WTC11 (cell line): ENCODE measurements at regions not wholly inside any gene's neighbourhood (a gene's known extent, or its start where the extent isn't known, plus 50 kb on each side); places are given as distances from the start of the nearest gene placed in this dataset.

ENCODE experiments used
- ATAC-seq: fragments of 200-7000 bp; cut with Tn5 transposase; 2 replicates; pipeline ENCODE4 v1.10.0; 2021; ENCODE audit warnings: mild to moderate bottlenecking, moderate library complexity
- CTCF ChIA-PET: fragments of 300-600 bp; sonication (Branson Sonifier 250); formaldehyde crosslinking; loops from one replicate; lab custom pipeline; 2021; ENCODE audit warnings: antibody characterized with exemption; lab: Charles Lee
- POLR2A ChIA-PET: fragments of 350-600 bp; sonication (Branson Sonifier 250); formaldehyde crosslinking; loops from one replicate; lab custom pipeline; 2021; ENCODE audit warnings: antibody characterized with exemption; lab: Charles Lee
- DNase-seq: peaks from one replicate; pipeline ENCODE4 v3.0.0; 2021; ENCODE audit warnings: low spot score
- H3K27ac Mint-ChIP-seq: 2 replicates; pipeline ENCODE4 v1.8.0; 2021; ENCODE audit warnings: mixed read lengths
- H3K27me3 Mint-ChIP-seq: 2 replicates; pipeline ENCODE4 v1.8.0; 2021; ENCODE audit warnings: low read depth, mild to moderate bottlenecking, moderate library complexity, mixed read lengths
- H3K36me3 Mint-ChIP-seq: 2 replicates; pipeline ENCODE4 v1.8.0; 2021; ENCODE audit warnings: mixed read lengths
- H3K4me1 Mint-ChIP-seq: 2 replicates; pipeline ENCODE4 v1.8.0; 2022; ENCODE audit warnings: mixed read lengths
- H3K4me3 Mint-ChIP-seq: 2 replicates; pipeline ENCODE4 v1.8.0; 2021; ENCODE audit warnings: mild to moderate bottlenecking, moderate library complexity, mixed read lengths
- H3K9me3 Mint-ChIP-seq: 2 replicates; pipeline ENCODE4 v1.8.0; 2021; ENCODE audit warnings: mixed read lengths
- ATF2 ChIP-seq: sonication (generic); formaldehyde crosslinking; IDR thresholded peaks from 2 replicates; pipeline ENCODE4 v1.8.1; 2022; ENCODE audit warnings: low read depth, missing genetic modification reagents, borderline replicate concordance
- ATF6 ChIP-seq: sonication (generic); formaldehyde crosslinking; IDR thresholded peaks from 2 replicates; pipeline ENCODE4 v1.8.1; 2023; ENCODE audit warnings: mild to moderate bottlenecking, missing genetic modification reagents
- CREM ChIP-seq: sonication (generic); formaldehyde crosslinking; IDR thresholded peaks from 2 replicates; pipeline ENCODE4 v1.8.1; 2022; ENCODE audit warnings: mild to moderate bottlenecking, missing genetic modification reagents, moderate library complexity
- EMX1 ChIP-seq: fragments of 250-450 bp; sonication (Bioruptor Pico); IDR thresholded peaks from 2 replicates; pipeline ENCODE4 v1.8.0; 2021; ENCODE audit warnings: mild to moderate bottlenecking
- FOXJ3 ChIP-seq: sonication (generic); formaldehyde crosslinking; IDR thresholded peaks from 2 replicates; pipeline ENCODE4 v1.9.0; 2021; ENCODE audit warnings: missing genetic modification reagents, mild to moderate bottlenecking, borderline replicate concordance
- GABPB1 ChIP-seq: sonication (generic); formaldehyde crosslinking; IDR thresholded peaks from 2 replicates; pipeline ENCODE4 v1.8.1; 2023; ENCODE audit warnings: mild to moderate bottlenecking, missing genetic modification reagents
- IRF2 ChIP-seq: sonication (generic); formaldehyde crosslinking; IDR thresholded peaks from 2 replicates; pipeline ENCODE4 v1.8.0; 2022; ENCODE audit warnings: low read depth, missing genetic modification reagents, borderline replicate concordance
- MAX ChIP-seq: sonication (generic); formaldehyde crosslinking; IDR thresholded peaks from 2 replicates; pipeline ENCODE4 v1.8.0; 2022; ENCODE audit warnings: mild to moderate bottlenecking, missing genetic modification reagents
- MXD4 ChIP-seq: fragments of 250-450 bp; sonication (Bioruptor Pico); IDR thresholded peaks from 2 replicates; pipeline ENCODE4 v1.8.0; 2021; ENCODE audit warnings: mild to moderate bottlenecking, moderate library complexity, borderline replicate concordance
- NFATC4 ChIP-seq: fragments of 250-450 bp; sonication (Bioruptor Pico); IDR thresholded peaks from 2 replicates; pipeline ENCODE4 v1.9.0; 2021; ENCODE audit warnings: mild to moderate bottlenecking
- NR1H2 ChIP-seq: sonication (generic); formaldehyde crosslinking; IDR thresholded peaks from 2 replicates; pipeline ENCODE4 v1.9.0; 2021; ENCODE audit warnings: mild to moderate bottlenecking, moderate library complexity, missing genetic modification reagents
- NR3C1 ChIP-seq: sonication (generic); formaldehyde crosslinking; conservative IDR thresholded peaks from 2 replicates; pipeline ENCODE4 v1.8.1; 2023; ENCODE audit warnings: low read depth, mild to moderate bottlenecking, missing genetic modification reagents
- PRDM15 ChIP-seq: sonication (generic); formaldehyde crosslinking; IDR thresholded peaks from 2 replicates; pipeline ENCODE4 v1.8.0; 2022; ENCODE audit warnings: missing genetic modification reagents
- PRRX2 ChIP-seq: fragments of 250-450 bp; sonication (Bioruptor Pico); IDR thresholded peaks from 2 replicates; pipeline ENCODE4 v1.8.0; 2021; ENCODE audit warnings: mild to moderate bottlenecking
- RELA ChIP-seq: sonication (generic); formaldehyde crosslinking; IDR thresholded peaks from 2 replicates; pipeline ENCODE4 v1.8.1; 2022; ENCODE audit warnings: missing genetic modification reagents, mild to moderate bottlenecking, borderline replicate concordance
- SMAD3 ChIP-seq: sonication (generic); formaldehyde crosslinking; IDR thresholded peaks from 2 replicates; pipeline ENCODE4 v1.8.0; 2022; ENCODE audit warnings: missing genetic modification reagents, mild to moderate bottlenecking, borderline replicate concordance
- USF2 ChIP-seq: sonication (generic); formaldehyde crosslinking; IDR thresholded peaks from 2 replicates; pipeline ENCODE4 v1.8.1; 2023; ENCODE audit warnings: mild to moderate bottlenecking, missing genetic modification reagents, moderate library complexity
- ZMAT4 ChIP-seq: fragments of 250-450 bp; sonication (Bioruptor Pico); IDR thresholded peaks from 2 replicates; pipeline ENCODE4 v1.9.0; 2021; ENCODE audit warnings: mild to moderate bottlenecking
- ZNF121 ChIP-seq: sonication (generic); formaldehyde crosslinking; IDR thresholded peaks from 2 replicates; pipeline ENCODE4 v1.8.0; 2023; ENCODE audit warnings: missing genetic modification reagents
- ZNF138 ChIP-seq: sonication (generic); formaldehyde crosslinking; conservative IDR thresholded peaks from 2 replicates; pipeline ENCODE4 v1.8.1; 2022; ENCODE audit warnings: mild to moderate bottlenecking, moderate library complexity, missing genetic modification reagents
- ZNF219 ChIP-seq: sonication (generic); formaldehyde crosslinking; IDR thresholded peaks from 2 replicates; pipeline ENCODE4 v1.8.0; 2023; ENCODE audit warnings: missing genetic modification reagents, mild to moderate bottlenecking, borderline replicate concordance
- ZNF232 ChIP-seq: sonication (generic); formaldehyde crosslinking; IDR thresholded peaks from 2 replicates; pipeline ENCODE4 v1.8.0; 2022; ENCODE audit warnings: mild to moderate bottlenecking, missing genetic modification reagents
- ZNF396 ChIP-seq: fragments of 250-450 bp; sonication (Bioruptor Pico); IDR thresholded peaks from 2 replicates; pipeline ENCODE4 v1.8.0; 2021; ENCODE audit warnings: mild to moderate bottlenecking, moderate library complexity, borderline replicate concordance
- ZNF425 ChIP-seq: fragments of 250-450 bp; sonication (Bioruptor Pico); conservative IDR thresholded peaks from 2 replicates; pipeline ENCODE4 v1.9.0; 2021; ENCODE audit warnings: mild to moderate bottlenecking
- ZNF671 ChIP-seq: fragments of 250-450 bp; sonication (Bioruptor Pico); IDR thresholded peaks from 2 replicates; pipeline ENCODE4 v1.8.0; 2021; ENCODE audit warnings: mild to moderate bottlenecking

GRCh38 chr7:52959336-52959735, 76.1 kb upstream of the POM121L12 start (continued):
- TF ChIP-seq PRDM15 (CRISPR knock-in tag) (no peak), ZMAT4 (CRISPR knock-in tag) (no peak), ZNF425 (CRISPR knock-in tag) (no peak), IRF2 (CRISPR knock-in tag) (no peak), GABPB1 (no peak), ZNF396 (CRISPR knock-in tag) (no peak)

- POLR2A ChIA-PET: no interaction called here
Observed at GRCh38 chr7:52958621-52959140, 76.8 kb upstream of the POM121L12 start.

More at GRCh38 chr7:52958621-52959140, 76.8 kb upstream of the POM121L12 start:
- CTCF ChIA-PET: no interaction called here
- peaks cover 41% of the 10 kb centered on the region for H3K4me1 Mint-ChIP-seq
- no peak overlapping the region for H3K27ac Mint-ChIP-seq
- TF ChIP-seq FOXJ3 (no peak), NFATC4 (CRISPR knock-in tag) (no peak), ZNF232 (CRISPR knock-in tag) (no peak), NR3C1 (CRISPR knock-in tag) (no peak), ZNF138 (CRISPR knock-in tag) (no peak), MAX (CRISPR knock-in tag) (no peak), NR1H2 (CRISPR knock-in tag) (no peak), USF2 (CRISPR knock-in tag) (no peak), ATF6 (CRISPR knock-in tag) (no peak), RELA (CRISPR knock-in tag) (no peak), ZNF121 (CRISPR knock-in tag) (no peak), EMX1 (CRISPR knock-in tag) (no peak), SMAD3 (CRISPR knock-in tag) (no peak), ATF2 (CRISPR knock-in tag) (no peak), ZNF219 (CRISPR knock-in tag) (no peak), PRRX2 (no peak), MXD4 (CRISPR knock-in tag) (no peak), CREM (CRISPR knock-in tag) (no peak), ZNF671 (CRISPR knock-in tag) (no peak)
- H3K36me3 Mint-ChIP-seq: no peaks in the 10 kb centered on the region
- H3K4me3 Mint-ChIP-seq: no peak overlapping the region
- no peaks in the 10 kb centered on the region for H3K27me3 Mint-ChIP-seq
- ATAC-seq: no peak
- DNase-seq: no peak
- no peaks in the 10 kb centered on the region for H3K9me3 Mint-ChIP-seq
